Gastroesophageal sphincter (tissue), 3 donors: ENCODE measurements at regions not wholly inside any gene's neighbourhood (a gene's known extent, or its start where the extent isn't known, plus 50 kb on each side); places are given as distances from the start of the nearest gene placed in this dataset.

ENCODE experiments used
- POLR2A ChIP-seq, 2 donors: fragments of 450-650 bp; IDR thresholded peaks; one replicate each; pipeline ENCODE4 v1.6.1; 2017; ENCODE audit warnings: antibody characterized with exemption in 2 of 2, mild to moderate bottlenecking in 2 of 2, moderate library complexity in 1 of 2
- POLR2AphosphoS5 ChIP-seq: sonication (generic); formaldehyde crosslinking; IDR thresholded peaks from one replicate; pipeline ENCODE4 v1.6.1; 2017; ENCODE audit warnings: antibody characterized with exemption
- TF ChIP-seq, protein P1 (sequence below), 4 experiments: fragments of 200-600 bp in 2 of 4; fragments of 450-650 bp in 2 of 4; sonication (generic) in 1 of 4; IDR thresholded peaks; one replicate each; pipeline ENCODE4 v1.5.1; 2017 to 2019; ENCODE audit warnings: antibody characterized with exemption in 4 of 4, mild to moderate bottlenecking in 2 of 4, moderate library complexity in 2 of 4

DNA sequence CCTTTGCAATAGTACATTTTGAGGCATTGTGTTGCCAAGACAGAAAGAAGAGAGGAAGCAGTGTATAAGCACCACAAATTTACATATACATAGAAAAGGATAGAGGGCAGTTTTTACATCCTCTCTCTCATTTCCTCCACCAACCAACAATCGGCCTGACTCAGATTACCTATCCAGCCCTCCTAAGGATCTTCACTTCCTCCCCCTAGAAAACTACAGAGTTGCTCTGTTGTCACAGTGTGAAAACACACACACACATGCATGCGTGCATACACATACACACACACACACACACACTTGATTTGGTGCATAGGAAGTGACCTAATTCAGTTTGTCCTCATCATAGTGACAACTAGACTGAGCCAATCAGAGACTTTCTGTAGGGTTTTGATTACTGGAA, 98.8 kb upstream of the SPRY1 start:
- TF ChIP-seq, protein P1, sequence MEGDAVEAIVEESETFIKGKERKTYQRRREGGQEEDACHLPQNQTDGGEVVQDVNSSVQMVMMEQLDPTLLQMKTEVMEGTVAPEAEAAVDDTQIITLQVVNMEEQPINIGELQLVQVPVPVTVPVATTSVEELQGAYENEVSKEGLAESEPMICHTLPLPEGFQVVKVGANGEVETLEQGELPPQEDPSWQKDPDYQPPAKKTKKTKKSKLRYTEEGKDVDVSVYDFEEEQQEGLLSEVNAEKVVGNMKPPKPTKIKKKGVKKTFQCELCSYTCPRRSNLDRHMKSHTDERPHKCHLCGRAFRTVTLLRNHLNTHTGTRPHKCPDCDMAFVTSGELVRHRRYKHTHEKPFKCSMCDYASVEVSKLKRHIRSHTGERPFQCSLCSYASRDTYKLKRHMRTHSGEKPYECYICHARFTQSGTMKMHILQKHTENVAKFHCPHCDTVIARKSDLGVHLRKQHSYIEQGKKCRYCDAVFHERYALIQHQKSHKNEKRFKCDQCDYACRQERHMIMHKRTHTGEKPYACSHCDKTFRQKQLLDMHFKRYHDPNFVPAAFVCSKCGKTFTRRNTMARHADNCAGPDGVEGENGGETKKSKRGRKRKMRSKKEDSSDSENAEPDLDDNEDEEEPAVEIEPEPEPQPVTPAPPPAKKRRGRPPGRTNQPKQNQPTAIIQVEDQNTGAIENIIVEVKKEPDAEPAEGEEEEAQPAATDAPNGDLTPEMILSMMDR (IDR thresholded peaks at IDR 0.05), result no peak
- TF ChIP-seq POLR2AphosphoS5 (no peak), POLR2A (IDR thresholded peaks at IDR 0.05) (no peak)
